GM18951 (cell line): ENCODE measurements at regions not wholly inside any gene's neighbourhood (a gene's known extent, or its start where the extent isn't known, plus 50 kb on each side); places are given as distances from the start of the nearest gene placed in this dataset.
"Not testable (repeated sequence)": the region's sequence is repeated elsewhere in the genome, so short reads cannot be mapped to it uniquely, and the experiment has no call there.

ENCODE experiments used
- POLR2A ChIP-seq: IDR thresholded peaks from 4 replicates; pipeline ENCODE4 v1.6.1; 2011; ENCODE audit warnings: mild to moderate bottlenecking; ENCODE audit not compliant: insufficient read length, insufficient read depth; ENCODE audit errors: extremely low read depth
- in situ Hi-C: fragments of 300-500 bp; cut with MboI; formaldehyde crosslinking; loops from one replicate; pipeline ENCODE4 v1.12.0; 2022; ENCODE audit warnings: low sequenced_read_pairs, mixed read lengths, inconsistent platforms; ENCODE audit not compliant: unreplicated experiment

GRCh38 chr20:16842486-16843120 lies 94.4 kb downstream of the OTOR start:
- in situ Hi-C loops, result no loop called here
- no peak for TF ChIP-seq POLR2A

- TF ChIP-seq POLR2A, result no peak
- in situ Hi-C loops, result no loop called here
Measured at GRCh38 chr20:16844406-16844805, 96.2 kb downstream of the OTOR start.

DNA sequence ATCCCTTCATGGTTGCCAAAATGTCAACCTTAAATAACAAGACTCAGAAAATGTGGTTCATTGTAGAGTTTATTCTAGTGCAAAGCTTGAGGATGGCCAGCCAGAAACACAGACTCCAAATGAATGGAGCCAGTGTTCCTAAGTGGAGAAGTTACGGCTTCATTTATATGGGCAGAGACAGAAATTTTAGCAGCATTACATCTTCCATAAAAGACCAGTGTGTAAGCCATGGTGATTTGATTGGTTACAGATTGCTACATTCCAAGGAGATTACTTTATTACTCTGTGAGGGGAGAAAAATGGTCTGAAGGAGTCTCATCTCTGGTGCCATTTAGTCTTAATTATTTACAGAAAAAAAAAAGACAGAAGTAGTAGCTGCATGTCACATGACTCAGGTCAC lies 97.8 kb downstream of the OTOR start:
- in situ Hi-C loops, result no loop called here
- no peak for TF ChIP-seq POLR2A

DNA sequence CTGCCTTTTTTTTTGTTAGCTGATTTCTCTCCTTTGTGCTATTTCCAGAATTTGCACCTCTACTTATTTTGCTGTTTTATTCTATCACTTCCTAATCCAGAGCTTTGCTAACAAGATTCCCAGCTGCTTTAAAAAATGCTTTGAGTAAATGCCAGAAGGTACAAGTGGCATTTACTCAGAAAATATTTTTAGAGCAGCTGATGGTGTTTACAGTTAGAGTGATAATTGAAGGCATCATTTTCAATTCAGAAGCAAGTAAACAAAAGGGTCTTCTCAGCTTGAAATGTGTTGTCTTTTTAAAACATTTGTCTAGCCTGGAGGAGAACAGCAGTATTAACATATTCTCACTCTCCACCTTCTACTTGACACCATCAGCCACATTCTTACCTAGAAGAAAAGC lies 99.9 kb downstream of the OTOR start:
- TF ChIP-seq POLR2A, result no peak
- in situ Hi-C loops, result no loop called here

DNA sequence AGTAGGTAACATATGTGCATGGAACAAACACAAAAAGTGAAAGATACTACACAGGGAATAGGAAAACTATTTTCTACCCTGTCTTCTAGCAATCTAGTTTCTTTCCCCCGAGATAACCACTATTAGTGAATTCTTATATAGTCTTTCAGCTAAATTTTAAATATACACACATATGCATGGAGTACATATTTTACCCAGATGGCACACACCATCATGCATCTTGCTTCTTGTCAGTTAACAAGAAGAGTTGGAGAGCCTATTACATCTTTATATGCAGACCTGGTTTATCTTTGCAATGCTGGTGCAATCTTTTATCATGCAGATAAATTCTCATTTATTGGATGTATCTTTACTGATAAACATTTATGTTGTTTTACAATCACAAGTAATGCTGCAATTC lies 100.4 kb downstream of the OTOR start:
- in situ Hi-C loops, result no loop called here

GRCh38 chr20:16860914-16861313 lies 112.8 kb downstream of the OTOR start:
- TF ChIP-seq POLR2A, result no peak
- in situ Hi-C loops, result no loop called here

More for the DNA sequence above, 100.4 kb downstream of the OTOR start:
- TF ChIP-seq POLR2A, result no peak

- no peak for TF ChIP-seq POLR2A
Measured at GRCh38 chr20:16861708-16862107, 113.5 kb downstream of the OTOR start.

DNA sequence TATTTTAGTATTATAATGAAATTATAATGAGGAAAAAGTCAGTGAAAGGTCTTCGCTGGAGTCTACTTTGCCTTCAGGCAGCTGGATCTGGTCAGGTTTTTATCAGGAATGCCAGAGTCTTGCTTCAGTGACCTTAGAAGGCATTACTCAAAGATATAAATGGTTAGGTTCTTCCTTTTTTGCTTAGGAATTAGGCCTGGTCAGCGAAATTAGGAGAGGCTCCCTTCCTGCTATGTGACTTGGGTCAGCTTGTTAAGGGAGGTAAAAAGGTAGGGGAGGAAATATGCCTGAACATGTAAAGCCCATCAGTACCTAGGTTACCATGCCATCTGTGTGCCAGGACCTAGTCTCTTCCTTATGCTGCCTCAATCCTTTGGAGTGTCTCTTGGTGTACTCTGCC lies 115.1 kb downstream of the OTOR start:
- in situ Hi-C loops, result no loop called here
- TF ChIP-seq POLR2A, result no peak

More at GRCh38 chr20:16861708-16862107, 113.5 kb downstream of the OTOR start:
- in situ Hi-C loops, result no loop called here

- TF ChIP-seq POLR2A, result no peak
- in situ Hi-C loops, result no loop called here
Measured at GRCh38 chr20:16864069-16864468, 115.9 kb downstream of the OTOR start.

DNA sequence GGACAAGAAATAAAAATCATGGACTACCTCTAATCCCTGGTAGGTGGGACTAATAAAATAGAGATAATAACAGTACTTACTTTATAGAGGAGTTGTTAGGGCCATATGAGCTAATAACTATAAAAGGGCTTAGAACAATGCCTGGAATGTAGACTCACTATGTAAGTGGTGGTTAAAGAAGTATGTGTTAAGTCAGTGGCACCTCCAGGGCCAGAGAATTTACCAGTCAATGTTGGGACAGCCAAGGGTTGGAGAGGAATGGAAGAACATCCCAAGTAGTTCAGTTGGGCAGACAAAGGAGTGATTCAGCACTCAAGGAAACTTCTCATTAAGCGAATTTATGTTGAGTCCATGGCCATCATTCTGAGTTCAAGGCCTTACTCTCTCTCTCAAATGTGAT lies 116.8 kb downstream of the OTOR start:
- in situ Hi-C loops, result no loop called here

DNA sequence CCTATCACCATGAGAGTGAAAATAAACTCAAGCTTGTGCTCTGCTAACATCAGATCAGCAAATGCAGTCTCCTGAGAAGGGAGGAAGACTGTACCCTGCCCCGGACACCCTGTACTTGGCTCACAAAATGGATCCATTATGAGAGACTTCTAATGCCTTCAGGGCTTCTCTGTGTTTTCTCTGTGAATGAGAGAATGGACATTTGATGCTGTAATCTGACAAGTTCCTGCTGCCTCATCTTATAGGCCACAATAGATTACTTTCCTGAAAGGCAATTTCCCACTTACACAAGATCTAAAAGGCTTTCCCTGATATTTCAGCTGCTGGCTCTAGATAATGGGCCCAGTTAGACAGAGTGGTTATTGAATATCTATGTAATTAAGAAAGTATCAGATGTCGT lies 117.2 kb downstream of the OTOR start:
- no peak for TF ChIP-seq POLR2A
- in situ Hi-C loops, result no loop called here

More for the DNA sequence above, 116.8 kb downstream of the OTOR start:
- TF ChIP-seq POLR2A, result no peak

GRCh38 chr20:16873124-16873523 lies 125.0 kb downstream of the OTOR start:
- in situ Hi-C loops, result not testable (repeated sequence)

GRCh38 chr20:16877053-16877554 lies 128.9 kb downstream of the OTOR start:
- in situ Hi-C loops, result no loop called here
- TF ChIP-seq POLR2A, result no peak

DNA sequence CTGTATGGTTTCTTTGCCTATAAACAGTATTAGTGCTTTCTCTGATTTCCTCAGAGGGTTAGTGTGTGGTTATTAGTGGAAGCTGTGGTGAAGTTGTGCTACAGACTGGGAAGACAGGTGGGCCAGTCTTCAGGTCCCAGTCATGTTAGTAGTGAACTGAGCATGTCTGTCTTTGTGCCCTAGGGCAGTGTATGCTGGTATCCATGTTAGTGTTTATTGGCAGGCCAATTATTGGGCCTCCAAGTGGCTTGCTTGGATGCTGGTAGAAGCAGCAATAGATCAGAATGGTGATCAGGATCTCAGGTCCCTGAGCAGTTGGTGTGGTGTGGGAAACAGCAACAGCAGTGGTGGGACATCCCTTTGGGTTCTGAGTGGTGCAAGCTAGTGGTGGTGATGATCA lies 137.6 kb downstream of the OTOR start:
- in situ Hi-C loops, result no loop called here
- no peak for TF ChIP-seq POLR2A

- no peak for TF ChIP-seq POLR2A
- in situ Hi-C loops, result no loop called here
Measured at GRCh38 chr20:16898433-16898832, 150.3 kb downstream of the OTOR start.
